ENCODE measurements at regions not wholly inside any gene's neighbourhood (a gene's known extent, or its start where the extent isn't known, plus 50 kb on each side); places are given as distances from the start of the nearest gene placed in this dataset.

- no peak for DNase-seq (ENCODE audit: extremely low read depth, low read depth)
- H3K4me3 ChIP-seq (replicated peaks; ENCODE audit: low read depth, low read length) = no peak overlapping the region
- TF ChIP-seq CTCF (IDR thresholded peaks at IDR 0.05; ENCODE audit: low read depth, low read length, missing control alignments) = no peak
Observed at GRCh38 chr20:12383821-12384220, 466.1 kb downstream of the BTBD3 start.

GRCh38 chr20:12386821-12387220 is 469.1 kb downstream of the BTBD3 start:
- no peak for TF ChIP-seq CTCF (IDR thresholded peaks at IDR 0.05; ENCODE audit: low read depth, low read length, missing control alignments)
- no peak for DNase-seq (ENCODE audit: extremely low read depth, low read depth)
- no peak overlapping the region for H3K4me3 ChIP-seq (replicated peaks; ENCODE audit: low read depth, low read length)

- no peak overlapping the region for H3K4me3 ChIP-seq (replicated peaks; ENCODE audit: low read depth, low read length)
- no peak for DNase-seq (ENCODE audit: extremely low read depth, low read depth)
- TF ChIP-seq CTCF (IDR thresholded peaks at IDR 0.05; ENCODE audit: low read depth, low read length, missing control alignments) = no peak
Observed at GRCh38 chr20:12391099-12391498, 473.4 kb downstream of the BTBD3 start.

GRCh38 chr20:12394786-12395185 is 477.1 kb downstream of the BTBD3 start:
- no peak for DNase-seq (ENCODE audit: extremely low read depth, low read depth)

GRCh38 chr20:12395353-12395752 is 477.7 kb downstream of the BTBD3 start:
- no peak for DNase-seq (ENCODE audit: extremely low read depth, low read depth)
- no peak for TF ChIP-seq CTCF (IDR thresholded peaks at IDR 0.05; ENCODE audit: low read depth, low read length, missing control alignments)
- H3K4me3 ChIP-seq (replicated peaks; ENCODE audit: low read depth, low read length) = no peak overlapping the region

More at GRCh38 chr20:12394786-12395185, 477.1 kb downstream of the BTBD3 start:
- H3K4me3 ChIP-seq (replicated peaks; ENCODE audit: low read depth, low read length) = no peak overlapping the region
- TF ChIP-seq CTCF (IDR thresholded peaks at IDR 0.05; ENCODE audit: low read depth, low read length, missing control alignments) = no peak

- no peak for TF ChIP-seq CTCF (IDR thresholded peaks at IDR 0.05; ENCODE audit: low read depth, low read length, missing control alignments)
- no peak for DNase-seq (ENCODE audit: extremely low read depth, low read depth)
- H3K4me3 ChIP-seq (replicated peaks; ENCODE audit: low read depth, low read length) = no peak overlapping the region
Observed at GRCh38 chr20:12395760-12396159, 478.1 kb downstream of the BTBD3 start.

GRCh38 chr20:12399110-12399836 is 481.6 kb downstream of the BTBD3 start:
- H3K4me3 ChIP-seq (replicated peaks; ENCODE audit: low read depth, low read length) = no peak overlapping the region
- DNase-seq (ENCODE audit: extremely low read depth, low read depth) = no peak
- TF ChIP-seq CTCF (IDR thresholded peaks at IDR 0.05; ENCODE audit: low read depth, low read length, missing control alignments) = no peak
